Mesenteric fat pad (tissue), 1 donor: ENCODE measurements at regions not wholly inside any gene's neighbourhood (a gene's known extent, or its start where the extent isn't known, plus 50 kb on each side); places are given as distances from the start of the nearest gene placed in this dataset.

Experiments
- DNase-seq: peaks from one replicate; pipeline ENCODE4 v3.0.0-alpha.2; 2020; ENCODE audit warnings: low spot score
- donor health status: DM: yes; HTN: yes; CAD: no.

- DNase-seq, result no peak
Observed at GRCh38 chr13:107348471-107348870, 780.5 kb upstream of the ARGLU1 start.

GRCh38 chr13:107347641-107348369, 779.9 kb upstream of the ARGLU1 start:
- no peak for DNase-seq

- no peak for DNase-seq
Observed at GRCh38 chr13:107342747-107343146, 774.8 kb upstream of the ARGLU1 start.

GRCh38 chr13:107339209-107339608, 771.3 kb upstream of the ARGLU1 start:
- no peak for DNase-seq

GRCh38 chr13:107332188-107332587, 764.3 kb upstream of the ARGLU1 start:
- DNase-seq, result no peak

GRCh38 chr13:107331359-107331758, 763.4 kb upstream of the ARGLU1 start:
- no peak for DNase-seq

- no peak for DNase-seq
Observed at GRCh38 chr13:107330484-107330883, 762.5 kb upstream of the ARGLU1 start.

GRCh38 chr13:107329991-107330390, 762.1 kb upstream of the ARGLU1 start:
- DNase-seq, result no peak

GRCh38 chr13:107324416-107325204, 756.7 kb upstream of the ARGLU1 start:
- no peak for DNase-seq

- DNase-seq, result no peak
Observed at GRCh38 chr13:107322228-107322627, 754.3 kb upstream of the ARGLU1 start.

- no peak for DNase-seq
Observed at GRCh38 chr13:107305178-107305577, 737.2 kb upstream of the ARGLU1 start.

GRCh38 chr13:107301724-107302374, 733.9 kb upstream of the ARGLU1 start:
- no peak for DNase-seq

- no peak for DNase-seq
Observed at GRCh38 chr13:107299717-107300116, 731.8 kb upstream of the ARGLU1 start.

GRCh38 chr13:107296804-107297203, 728.9 kb upstream of the ARGLU1 start:
- no peak for DNase-seq

- no peak for DNase-seq
Observed at GRCh38 chr13:107295416-107296140, 727.6 kb upstream of the ARGLU1 start.

- no peak for DNase-seq
Observed at GRCh38 chr13:107293924-107294323, 726.0 kb upstream of the ARGLU1 start.

GRCh38 chr13:107291875-107292274, 723.9 kb upstream of the ARGLU1 start:
- no peak for DNase-seq

GRCh38 chr13:107289540-107289939, 721.6 kb upstream of the ARGLU1 start:
- DNase-seq, result no peak

- DNase-seq, result no peak
Observed at GRCh38 chr13:107284173-107284572, 716.2 kb upstream of the ARGLU1 start.

- DNase-seq, result no peak
Observed at GRCh38 chr13:107277911-107278310, 710.0 kb upstream of the ARGLU1 start.

- no peak for DNase-seq
Observed at GRCh38 chr13:107276936-107277335, 709.0 kb upstream of the ARGLU1 start.
